ENCODE measurements at regions not wholly inside any gene's neighbourhood (a gene's known extent, or its start where the extent isn't known, plus 50 kb on each side); places are given as distances from the start of the nearest gene placed in this dataset.

DNA sequence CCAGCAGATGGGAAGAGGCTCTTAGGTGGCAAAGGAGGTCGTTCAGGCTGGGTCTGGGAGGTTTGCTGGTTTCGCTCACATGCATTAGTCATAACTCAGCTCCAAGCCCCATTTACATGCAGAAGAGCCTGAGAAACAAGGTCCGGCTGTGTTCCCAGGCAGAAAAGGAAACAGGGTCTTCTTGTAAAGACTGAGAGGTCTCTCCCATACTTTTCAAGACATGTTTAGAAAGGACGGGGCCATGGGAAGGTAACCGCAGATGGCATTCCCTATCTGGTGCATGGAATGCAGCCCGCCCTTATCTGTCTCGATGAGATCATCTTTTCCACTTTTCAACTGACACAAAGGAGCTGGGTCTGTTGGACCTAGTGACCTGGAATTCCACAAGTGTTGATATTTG, 389.0 kb upstream of the CDH11 start:
- Histone ChIP-seq H3K4me3 (replicated peaks in 1 of 2; ENCODE audit: low read depth in 1 of 2, low read length in 2 of 2) (no peak overlapping the region), H3K27me3 (ENCODE audit: insufficient read depth, low read length) (no peaks in the 10 kb centered on the region), H3K27ac (ENCODE audit: low read depth, low read length) (no peak overlapping the region), H3K4me2 (ENCODE audit: low read length) (no peak overlapping the region), H3K9ac (ENCODE audit: low read length) (no peak overlapping the region), H3K36me3 (ENCODE audit: control insufficient read depth in 1 of 2, insufficient read depth in 2 of 2, low read length in 2 of 2) (no peaks in the 10 kb centered on the region), H3K79me2 (ENCODE audit: insufficient read depth, low read length) (no peaks in the 10 kb centered on the region), H4K20me1 (ENCODE audit: insufficient read depth) (no peaks in the 10 kb centered on the region), H3K4me1 (ENCODE audit: control insufficient read depth in 1 of 2, insufficient read depth in 2 of 2, low read length in 2 of 2) (no peaks in the 10 kb centered on the region), H3K9me3 (ENCODE audit: control insufficient read depth in 1 of 2, insufficient read depth in 1 of 2, low read depth in 1 of 2, low read length in 2 of 2) (peaks cover 8 to 10% of the 10 kb centered on the region in 2 experiments; a peak in 2 of 4 replicates), H2AFZ (ENCODE audit: low read depth, low read length, poor library complexity, severe bottlenecking) (no peak overlapping the region), H3K9me2 (ENCODE audit: insufficient read depth) (no peaks in the 10 kb centered on the region)
- intact Hi-C loops (cut with micrococcal nuclease): no loop called here
- ChIA-PET CTCF (no interaction called here), RAD21 (ENCODE audit: low non-redundant PET in 1 of 2, low total read pairs in 2 of 2, uncharacterized antibody in 2 of 2, unreplicated experiment in 2 of 2) (no interaction called here), POLR2A (no interaction called here)
- no peak for ATAC-seq
- TF ChIP-seq SRF (IDR thresholded peaks at IDR 0.05; ENCODE audit: low read depth): no peak
- no peak for DNase-seq (ENCODE audit: low read depth, low spot score)
- no TSS peak for BruUV-seq (replicated peaks)

DNA sequence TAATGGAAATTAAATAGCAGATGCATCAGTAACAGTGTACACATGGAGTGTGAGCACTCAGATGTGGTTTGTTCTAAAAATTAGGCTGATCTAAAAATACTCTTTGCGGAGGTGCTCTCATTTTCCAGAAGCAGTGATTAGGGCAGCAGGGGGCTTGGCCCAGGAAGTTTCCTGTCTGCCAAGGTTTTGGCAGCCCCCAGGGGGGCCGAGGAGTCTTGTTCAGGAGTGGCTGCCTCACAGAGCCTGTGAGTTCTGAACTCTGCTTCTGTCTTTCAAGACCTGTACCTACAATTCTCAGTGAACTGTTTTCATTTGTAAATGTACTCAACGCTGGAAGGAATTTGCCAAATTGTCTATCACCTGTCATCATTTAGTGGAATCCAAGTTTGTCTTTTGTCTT, 388.4 kb upstream of the CDH11 start:
- no peaks in the 10 kb centered on the region for H3K27me3 ChIP-seq (ENCODE audit: insufficient read depth, low read length)
- TF ChIP-seq, protein P1, sequence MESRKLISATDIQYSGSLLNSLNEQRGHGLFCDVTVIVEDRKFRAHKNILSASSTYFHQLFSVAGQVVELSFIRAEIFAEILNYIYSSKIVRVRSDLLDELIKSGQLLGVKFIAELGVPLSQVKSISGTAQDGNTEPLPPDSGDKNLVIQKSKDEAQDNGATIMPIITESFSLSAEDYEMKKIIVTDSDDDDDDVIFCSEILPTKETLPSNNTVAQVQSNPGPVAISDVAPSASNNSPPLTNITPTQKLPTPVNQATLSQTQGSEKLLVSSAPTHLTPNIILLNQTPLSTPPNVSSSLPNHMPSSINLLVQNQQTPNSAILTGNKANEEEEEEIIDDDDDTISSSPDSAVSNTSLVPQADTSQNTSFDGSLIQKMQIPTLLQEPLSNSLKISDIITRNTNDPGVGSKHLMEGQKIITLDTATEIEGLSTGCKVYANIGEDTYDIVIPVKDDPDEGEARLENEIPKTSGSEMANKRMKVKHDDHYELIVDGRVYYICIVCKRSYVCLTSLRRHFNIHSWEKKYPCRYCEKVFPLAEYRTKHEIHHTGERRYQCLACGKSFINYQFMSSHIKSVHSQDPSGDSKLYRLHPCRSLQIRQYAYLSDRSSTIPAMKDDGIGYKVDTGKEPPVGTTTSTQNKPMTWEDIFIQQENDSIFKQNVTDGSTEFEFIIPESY (IDR thresholded peaks at IDR 0.05; ENCODE audit: extremely low read depth, insufficient replicate concordance, low read length): no peak
- no peak for TF ChIP-seq POLR2A (IDR thresholded peaks at IDR 0.05; ENCODE audit: borderline replicate concordance, extremely low read depth, insufficient read depth, insufficient read length)
- no peak for TF ChIP-seq EZH2 (IDR thresholded peaks at IDR 0.05)
- no peak for TF ChIP-seq CBX3 (IDR thresholded peaks at IDR 0.05; ENCODE audit: low read depth)
- no peak for TF ChIP-seq SP1 (IDR thresholded peaks at IDR 0.05; ENCODE audit: low read depth)
- TF ChIP-seq FOSL1 (IDR thresholded peaks at IDR 0.05; ENCODE audit: low read depth): no peak
- TF ChIP-seq, protein P2, sequence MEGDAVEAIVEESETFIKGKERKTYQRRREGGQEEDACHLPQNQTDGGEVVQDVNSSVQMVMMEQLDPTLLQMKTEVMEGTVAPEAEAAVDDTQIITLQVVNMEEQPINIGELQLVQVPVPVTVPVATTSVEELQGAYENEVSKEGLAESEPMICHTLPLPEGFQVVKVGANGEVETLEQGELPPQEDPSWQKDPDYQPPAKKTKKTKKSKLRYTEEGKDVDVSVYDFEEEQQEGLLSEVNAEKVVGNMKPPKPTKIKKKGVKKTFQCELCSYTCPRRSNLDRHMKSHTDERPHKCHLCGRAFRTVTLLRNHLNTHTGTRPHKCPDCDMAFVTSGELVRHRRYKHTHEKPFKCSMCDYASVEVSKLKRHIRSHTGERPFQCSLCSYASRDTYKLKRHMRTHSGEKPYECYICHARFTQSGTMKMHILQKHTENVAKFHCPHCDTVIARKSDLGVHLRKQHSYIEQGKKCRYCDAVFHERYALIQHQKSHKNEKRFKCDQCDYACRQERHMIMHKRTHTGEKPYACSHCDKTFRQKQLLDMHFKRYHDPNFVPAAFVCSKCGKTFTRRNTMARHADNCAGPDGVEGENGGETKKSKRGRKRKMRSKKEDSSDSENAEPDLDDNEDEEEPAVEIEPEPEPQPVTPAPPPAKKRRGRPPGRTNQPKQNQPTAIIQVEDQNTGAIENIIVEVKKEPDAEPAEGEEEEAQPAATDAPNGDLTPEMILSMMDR (IDR thresholded peaks at IDR 0.05 in 2 of 3, conservative IDR thresholded peaks at IDR 0.05 in 1 of 3; ENCODE audit: borderline replicate concordance in 1 of 3, insufficient read depth in 1 of 3, low read depth in 2 of 3, low read length in 2 of 3): no peak
- no peak for TF ChIP-seq ZNF274 (IDR thresholded peaks at IDR 0.05; ENCODE audit: low read depth, low read length)
- H3K4me3 ChIP-seq (replicated peaks in 1 of 2; ENCODE audit: low read depth in 1 of 2, low read length in 2 of 2): no peak overlapping the region
- no peaks in the 10 kb centered on the region for H3K36me3 ChIP-seq (ENCODE audit: control insufficient read depth in 1 of 2, insufficient read depth in 2 of 2, low read length in 2 of 2)
- H2AFZ ChIP-seq (ENCODE audit: low read depth, low read length, poor library complexity, severe bottlenecking): no peak overlapping the region
- H3K79me2 ChIP-seq (ENCODE audit: insufficient read depth, low read length): no peaks in the 10 kb centered on the region
- H3K9me2 ChIP-seq (ENCODE audit: insufficient read depth): no peaks in the 10 kb centered on the region
- no peaks in the 10 kb centered on the region for H4K20me1 ChIP-seq (ENCODE audit: insufficient read depth)
- no peak overlapping the region for H3K4me2 ChIP-seq (ENCODE audit: low read length)
- intact Hi-C loops (cut with micrococcal nuclease): no loop called here
- ChIA-PET POLR2A (no interaction called here), RAD21 (ENCODE audit: low non-redundant PET in 1 of 2, low total read pairs in 2 of 2, uncharacterized antibody in 2 of 2, unreplicated experiment in 2 of 2) (no interaction called here), CTCF (no interaction called here)
- no TSS peak for BruUV-seq (replicated peaks)
- DNase-seq (ENCODE audit: low read depth, low spot score) (no peak), ATAC-seq (no peak)
- H3K9ac ChIP-seq (ENCODE audit: low read length): no peak overlapping the region
- H3K4me1 ChIP-seq (ENCODE audit: control insufficient read depth in 1 of 2, insufficient read depth in 2 of 2, low read length in 2 of 2): no peaks in the 10 kb centered on the region
- no peak overlapping the region for H3K27ac ChIP-seq (ENCODE audit: low read depth, low read length)
- peaks cover 10% of the 10 kb centered on the region in 2 experiments; a peak in 2 of 4 replicates for H3K9me3 ChIP-seq (ENCODE audit: control insufficient read depth in 1 of 2, insufficient read depth in 1 of 2, low read depth in 1 of 2, low read length in 2 of 2)
